Uterus (tissue), 2 donors: ENCODE measurements at regions not wholly inside any gene's neighbourhood (a gene's known extent, or its start where the extent isn't known, plus 50 kb on each side); places are given as distances from the start of the nearest gene placed in this dataset.

Experiments used
- CTCF ChIP-seq, 4 experiments: fragments of 200-600 bp in 2 of 4; fragments of 450-650 bp in 2 of 4; sonication (generic) in 2 of 4; IDR thresholded peaks; one replicate each; pipeline ENCODE4 v1.5.1; 2016 to 2019; ENCODE audit warnings: antibody characterized with exemption in 4 of 4, mild to moderate bottlenecking in 2 of 4, moderate library complexity in 1 of 4
- POLR2A ChIP-seq, 2 donors: fragments of 450-650 bp; IDR thresholded peaks; one replicate each; pipeline ENCODE4 v1.6.1; 2016; ENCODE audit warnings: antibody characterized with exemption in 2 of 2, mild to moderate bottlenecking in 1 of 2, moderate library complexity in 1 of 2

GRCh38 chr11:115710426-115710825, 206.2 kb upstream of the CADM1 start:
- TF ChIP-seq CTCF (IDR thresholded peaks at IDR 0.05) (no peak), POLR2A (IDR thresholded peaks at IDR 0.05) (no peak)
